GM10248 (cell line): ENCODE measurements at regions not wholly inside any gene's neighbourhood (a gene's known extent, or its start where the extent isn't known, plus 50 kb on each side); places are given as distances from the start of the nearest gene placed in this dataset.

Source experiments
- CTCF ChIA-PET: fragments of 300-600 bp; sonication (Branson Sonifier 250); formaldehyde crosslinking; extraction: SDS; loops from one replicate; lab custom pipeline; 2021; ENCODE audit warnings: antibody characterized with exemption; lab: Yijun Ruan, JAX
- POLR2A ChIA-PET: fragments of 350-650 bp; sonication (Branson Sonifier 250); formaldehyde crosslinking; extraction: SDS; loops from one replicate; lab custom pipeline; 2020; ENCODE audit warnings: antibody characterized with exemption; lab: Yijun Ruan, JAX
- DNase-seq: peaks from one replicate; pipeline ENCODE4 v3.0.0; 2012; ENCODE audit errors: extremely low spot score
- TF ChIP-seq, protein P1 (sequence below): IDR thresholded peaks from 2 replicates; pipeline ENCODE4 v1.5.1; 2012; ENCODE audit warnings: mild to moderate bottlenecking, low read depth; ENCODE audit errors: extremely low read depth, missing control alignments, control extremely low read depth

DNA sequence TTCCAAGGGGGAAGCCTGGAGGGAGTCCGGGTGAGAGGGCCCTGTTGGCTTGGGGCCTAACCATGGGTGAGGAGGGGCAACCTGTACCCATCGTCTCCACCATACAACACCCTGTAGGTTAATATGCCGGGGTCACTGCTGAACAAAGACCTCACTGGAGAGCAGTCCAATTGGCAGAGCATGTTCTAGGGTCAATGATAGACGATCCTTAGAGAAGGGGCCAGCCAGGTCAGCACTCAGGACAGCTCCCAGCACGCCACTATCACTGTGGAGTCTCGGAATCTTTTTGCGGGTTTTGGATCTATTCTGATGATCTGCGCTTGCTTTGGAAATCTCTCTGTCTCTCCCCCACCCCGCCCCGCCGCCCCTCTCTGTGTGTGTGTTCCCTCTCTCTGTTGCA lies 218.4 kb upstream of the MVB12B start:
- POLR2A ChIA-PET = no interaction called here
- DNase-seq = no peak

DNA sequence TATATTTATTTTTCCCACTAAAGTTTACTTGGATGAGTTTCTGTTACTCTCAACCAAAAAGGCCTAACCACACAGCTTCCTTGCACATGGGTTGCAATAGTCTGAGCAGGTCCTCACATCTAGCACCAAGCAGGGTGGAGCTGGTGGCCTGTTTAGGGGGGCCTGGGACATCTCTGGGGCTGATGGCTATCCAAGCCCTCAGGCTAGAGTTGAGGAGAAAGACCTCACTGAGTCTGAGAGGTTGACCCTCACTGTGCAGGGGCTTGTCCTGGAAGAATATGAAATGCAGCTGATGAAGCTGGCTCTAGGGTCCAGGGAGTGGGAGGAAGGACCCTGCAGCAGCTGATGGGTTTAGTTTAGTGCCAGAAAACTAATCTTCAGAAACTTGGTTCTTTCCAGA lies 217.1 kb upstream of the MVB12B start:
- ChIA-PET CTCF (no interaction called here), POLR2A (no interaction called here)
- TF ChIP-seq, protein P1, sequence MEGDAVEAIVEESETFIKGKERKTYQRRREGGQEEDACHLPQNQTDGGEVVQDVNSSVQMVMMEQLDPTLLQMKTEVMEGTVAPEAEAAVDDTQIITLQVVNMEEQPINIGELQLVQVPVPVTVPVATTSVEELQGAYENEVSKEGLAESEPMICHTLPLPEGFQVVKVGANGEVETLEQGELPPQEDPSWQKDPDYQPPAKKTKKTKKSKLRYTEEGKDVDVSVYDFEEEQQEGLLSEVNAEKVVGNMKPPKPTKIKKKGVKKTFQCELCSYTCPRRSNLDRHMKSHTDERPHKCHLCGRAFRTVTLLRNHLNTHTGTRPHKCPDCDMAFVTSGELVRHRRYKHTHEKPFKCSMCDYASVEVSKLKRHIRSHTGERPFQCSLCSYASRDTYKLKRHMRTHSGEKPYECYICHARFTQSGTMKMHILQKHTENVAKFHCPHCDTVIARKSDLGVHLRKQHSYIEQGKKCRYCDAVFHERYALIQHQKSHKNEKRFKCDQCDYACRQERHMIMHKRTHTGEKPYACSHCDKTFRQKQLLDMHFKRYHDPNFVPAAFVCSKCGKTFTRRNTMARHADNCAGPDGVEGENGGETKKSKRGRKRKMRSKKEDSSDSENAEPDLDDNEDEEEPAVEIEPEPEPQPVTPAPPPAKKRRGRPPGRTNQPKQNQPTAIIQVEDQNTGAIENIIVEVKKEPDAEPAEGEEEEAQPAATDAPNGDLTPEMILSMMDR = no peak
- DNase-seq = no peak

More for the DNA sequence above, 218.4 kb upstream of the MVB12B start:
- TF ChIP-seq, protein P1 = no peak
- CTCF ChIA-PET = no interaction called here

DNA sequence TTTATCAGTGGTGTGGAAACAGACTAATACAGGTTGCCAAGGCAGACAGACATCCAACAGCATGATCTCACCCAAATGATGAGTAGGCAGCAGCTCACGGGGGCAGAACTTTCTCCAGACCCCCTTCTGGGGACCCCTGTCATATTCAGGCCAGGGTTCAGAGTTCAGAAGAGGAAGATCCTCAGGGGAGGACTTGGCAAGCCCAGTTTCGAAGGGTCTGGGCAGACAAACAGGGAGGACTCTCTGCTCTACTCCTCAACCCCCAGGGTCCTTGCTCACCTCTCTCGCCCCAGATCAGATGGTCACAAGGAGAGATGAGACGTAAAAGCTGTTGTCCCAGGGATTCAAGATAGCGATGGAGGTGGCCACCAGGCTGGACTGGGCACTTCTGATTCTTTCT lies 215.1 kb upstream of the MVB12B start:
- POLR2A ChIA-PET = no interaction called here
- TF ChIP-seq, protein P1 = no peak
- CTCF ChIA-PET = no interaction called here
- no peak for DNase-seq

DNA sequence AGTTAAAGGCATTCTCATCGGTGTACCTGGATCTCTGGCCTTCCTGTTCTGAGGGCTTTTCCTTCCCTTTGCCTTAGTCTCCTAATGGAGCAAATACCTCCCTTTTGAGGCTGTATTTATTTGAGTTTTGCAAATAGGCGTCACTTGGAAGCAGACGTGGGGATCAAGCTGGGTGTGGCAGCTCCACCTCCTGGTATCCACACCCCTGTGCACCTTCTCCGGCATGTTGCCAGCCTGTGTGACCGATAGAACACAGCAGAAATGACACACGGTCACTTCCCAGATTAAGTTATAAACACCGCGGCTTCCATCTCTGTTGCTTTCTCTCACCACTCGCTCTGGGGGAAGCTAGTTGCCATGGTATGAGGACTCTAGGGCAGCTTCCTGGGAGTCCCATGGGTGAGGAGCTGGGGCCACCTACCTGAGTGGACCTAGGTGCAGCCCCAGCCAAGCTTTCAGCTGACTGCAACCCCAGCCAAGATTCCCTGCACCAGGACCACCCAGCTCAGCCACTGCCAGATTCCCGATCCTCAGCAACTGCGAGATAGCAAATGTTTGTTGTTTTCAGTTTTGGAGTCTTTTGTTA lies 214.4 kb upstream of the MVB12B start:
- ChIA-PET CTCF (no interaction called here), POLR2A (no interaction called here)
- no peak for DNase-seq
- TF ChIP-seq, protein P1 = no peak

DNA sequence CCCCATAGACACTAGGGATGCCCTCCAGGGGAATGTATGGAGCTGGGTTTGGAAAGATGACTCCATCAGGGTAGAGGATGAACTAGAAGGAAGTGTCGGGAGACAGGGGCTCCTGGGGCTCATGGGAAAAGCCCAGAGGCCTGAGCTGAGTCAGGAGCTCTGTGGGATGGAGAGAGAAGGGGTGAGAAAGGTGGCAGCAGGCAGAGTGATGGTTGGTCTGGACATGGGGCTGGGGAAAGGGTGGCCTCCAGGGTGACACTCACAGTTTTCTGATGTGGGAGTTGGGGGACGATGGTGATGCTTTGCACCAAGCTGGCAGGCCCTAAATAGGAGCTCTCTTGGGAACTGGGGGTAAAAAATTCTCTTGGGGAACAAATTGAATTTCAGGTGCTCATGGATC lies 213.5 kb upstream of the MVB12B start:
- CTCF ChIA-PET = interaction anchor here (0.7 kb wide), 1 partner anchor 60 kb away, joined by 3 read pairs; no protein-coding TSS in a partner anchor
- TF ChIP-seq, protein P1 = no peak
- POLR2A ChIA-PET = no interaction called here
- DNase-seq = no peak

DNA sequence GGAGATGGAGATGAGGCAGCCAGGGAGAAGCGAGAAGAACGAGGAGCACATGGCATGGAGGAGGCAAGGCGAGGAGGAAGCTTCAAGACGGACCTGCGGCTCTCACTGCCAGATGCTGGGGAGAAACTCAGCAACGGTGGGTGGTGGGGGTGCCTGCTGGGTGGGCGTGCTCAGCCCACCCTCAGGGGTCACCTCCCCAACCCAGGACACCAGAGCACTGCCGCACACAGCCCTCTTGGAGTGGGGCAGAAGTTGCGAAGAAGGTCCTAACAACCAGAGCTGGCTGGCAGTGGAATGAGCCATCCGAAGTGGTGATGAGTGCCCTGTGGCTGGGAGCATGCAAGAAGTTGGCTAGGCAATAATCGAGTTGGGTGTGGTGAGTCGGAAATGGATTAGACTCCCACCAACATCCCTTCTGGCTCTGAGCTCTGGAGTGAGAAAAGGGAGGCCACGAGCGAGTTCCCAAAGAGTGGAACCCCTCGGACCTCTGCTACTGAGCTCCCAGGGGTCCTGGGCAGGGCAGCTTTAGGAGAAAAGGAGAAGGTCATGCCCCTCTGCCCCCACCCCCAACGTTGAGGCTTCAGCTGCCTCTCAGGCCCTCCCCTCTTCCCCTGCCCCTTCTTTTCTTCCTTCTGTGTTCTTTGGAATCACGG lies 212.7 kb upstream of the MVB12B start:
- TF ChIP-seq, protein P1 = no peak
- ChIA-PET POLR2A (no interaction called here), CTCF (interaction anchor here (1.0 kb wide), 1 partner anchor 9 kb away, joined by 3 read pairs; no protein-coding TSS in a partner anchor)
- no peak for DNase-seq
